HG02938 (cell line): ENCODE measurements at regions not wholly inside any gene's neighbourhood (a gene's known extent, or its start where the extent isn't known, plus 50 kb on each side); places are given as distances from the start of the nearest gene placed in this dataset.

Source experiments
- ATAC-seq: cut with Tn5 transposase; IDR thresholded peaks from one replicate; pipeline ENCODE4 v1.9.1; 2021; ENCODE audit warnings: mild to moderate bottlenecking, moderate library complexity; ENCODE audit not compliant: unreplicated experiment

GRCh38 chr16:79810449-79811189 lies 210.1 kb upstream of the MAF start:
- ATAC-seq: no peak

GRCh38 chr16:79809376-79809775 lies 208.8 kb upstream of the MAF start:
- no peak for ATAC-seq

GRCh38 chr16:79808731-79809130 lies 208.2 kb upstream of the MAF start:
- no peak for ATAC-seq

- no peak for ATAC-seq
These were observed 206.2 kb upstream of the MAF start for GRCh38 chr16:79806757-79807156.

DNA sequence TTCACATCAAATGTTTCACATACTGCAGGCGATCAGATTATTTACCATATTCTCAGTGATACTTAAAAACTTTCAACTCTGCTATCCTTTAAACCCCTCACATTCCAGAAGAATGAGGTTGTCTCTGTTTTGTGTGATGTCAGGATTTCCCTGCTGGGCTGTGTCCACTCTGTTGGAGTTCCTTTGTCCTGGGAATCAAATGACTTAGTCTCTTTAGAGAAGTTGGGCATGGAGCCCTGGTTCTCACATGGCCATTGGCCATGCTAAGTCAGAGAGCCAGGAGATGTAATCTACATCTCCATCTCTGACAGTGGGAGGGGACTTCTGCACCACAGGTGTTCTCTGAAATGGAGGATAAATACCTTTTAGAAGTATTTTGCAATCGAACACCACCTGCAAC lies 205.1 kb upstream of the MAF start:
- ATAC-seq: no peak

GRCh38 chr16:79801646-79802045 lies 201.1 kb upstream of the MAF start:
- ATAC-seq: no peak

DNA sequence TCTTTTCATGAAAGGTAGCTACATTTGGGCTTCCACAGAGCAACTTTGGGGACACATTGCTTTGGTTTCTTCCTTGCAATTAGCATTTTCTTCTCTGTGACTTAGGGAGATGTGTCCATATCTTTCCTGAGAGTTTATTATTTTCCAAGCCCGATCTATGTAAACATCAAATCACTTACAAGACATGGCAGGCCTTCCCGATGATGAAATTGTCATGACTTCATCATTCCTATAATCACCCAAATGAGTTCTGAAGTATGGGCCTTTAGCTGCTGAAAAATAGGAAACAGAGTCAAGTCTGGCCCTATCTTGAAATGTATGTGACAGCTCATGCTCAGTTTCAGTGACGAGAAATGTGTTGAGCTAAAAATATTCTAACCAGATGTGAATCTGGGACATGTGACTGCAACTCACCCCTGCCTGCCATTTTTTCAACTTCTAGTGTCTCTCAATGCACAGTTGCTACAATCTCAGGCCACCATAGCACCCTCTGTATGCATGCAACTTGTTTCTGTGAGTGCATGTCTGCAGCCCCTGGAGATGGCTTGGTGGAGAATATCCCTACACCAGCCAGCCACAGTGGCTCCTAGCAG lies 199.6 kb upstream of the MAF start:
- no peak for ATAC-seq

DNA sequence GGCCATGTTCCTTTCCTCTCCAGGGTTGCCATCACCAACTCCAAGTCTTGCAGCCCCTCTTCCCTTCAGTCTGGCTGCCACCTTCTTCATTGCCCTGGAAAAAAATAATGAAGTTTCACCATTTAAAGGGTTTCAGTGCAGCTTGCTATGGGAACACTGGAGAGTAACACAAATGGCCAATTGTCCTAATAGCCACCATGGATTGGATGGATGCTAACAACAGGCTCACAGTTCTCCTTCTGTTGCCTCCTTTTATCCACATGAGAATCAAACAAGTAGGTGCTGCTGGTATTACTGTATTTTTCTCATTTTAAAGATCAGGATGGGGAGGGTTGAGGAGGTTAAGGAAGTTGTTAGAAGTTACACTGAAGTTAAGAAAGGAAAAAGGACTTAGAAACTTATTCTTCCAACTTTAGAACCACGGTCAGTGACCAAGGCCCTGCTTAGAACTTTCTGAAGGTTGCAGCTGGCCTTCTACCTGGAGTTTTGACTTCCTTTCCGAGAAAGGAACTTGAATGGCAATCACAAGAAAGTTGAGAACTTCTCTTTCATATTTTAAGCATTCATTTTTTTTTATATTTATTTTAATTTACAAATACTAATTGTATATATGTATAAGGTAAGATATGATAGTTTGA lies 198.0 kb upstream of the MAF start:
- no peak for ATAC-seq

DNA sequence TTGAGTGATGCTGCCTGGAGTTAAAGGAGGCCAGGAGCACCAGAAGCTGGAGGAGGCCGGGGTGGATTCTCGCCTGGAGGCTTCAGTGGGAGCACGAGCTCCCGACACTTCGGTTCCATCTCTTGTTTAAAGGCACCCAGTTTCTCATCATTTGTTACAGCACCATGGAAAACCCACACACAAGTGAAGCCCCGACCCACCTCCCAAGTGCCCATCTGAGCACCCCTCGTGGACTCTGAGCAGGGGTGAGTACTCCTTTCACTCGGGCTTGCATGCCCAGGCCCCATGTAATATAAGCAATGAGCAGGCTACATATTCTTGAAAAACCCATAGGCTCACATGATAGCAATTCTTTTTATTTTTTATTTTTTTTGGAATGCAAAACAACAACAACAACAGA lies 196.9 kb upstream of the MAF start:
- no peak for ATAC-seq

GRCh38 chr16:79795556-79795955 lies 195.0 kb upstream of the MAF start:
- no peak for ATAC-seq

- no peak for ATAC-seq
These were observed 194.4 kb upstream of the MAF start for GRCh38 chr16:79794941-79795340.

DNA sequence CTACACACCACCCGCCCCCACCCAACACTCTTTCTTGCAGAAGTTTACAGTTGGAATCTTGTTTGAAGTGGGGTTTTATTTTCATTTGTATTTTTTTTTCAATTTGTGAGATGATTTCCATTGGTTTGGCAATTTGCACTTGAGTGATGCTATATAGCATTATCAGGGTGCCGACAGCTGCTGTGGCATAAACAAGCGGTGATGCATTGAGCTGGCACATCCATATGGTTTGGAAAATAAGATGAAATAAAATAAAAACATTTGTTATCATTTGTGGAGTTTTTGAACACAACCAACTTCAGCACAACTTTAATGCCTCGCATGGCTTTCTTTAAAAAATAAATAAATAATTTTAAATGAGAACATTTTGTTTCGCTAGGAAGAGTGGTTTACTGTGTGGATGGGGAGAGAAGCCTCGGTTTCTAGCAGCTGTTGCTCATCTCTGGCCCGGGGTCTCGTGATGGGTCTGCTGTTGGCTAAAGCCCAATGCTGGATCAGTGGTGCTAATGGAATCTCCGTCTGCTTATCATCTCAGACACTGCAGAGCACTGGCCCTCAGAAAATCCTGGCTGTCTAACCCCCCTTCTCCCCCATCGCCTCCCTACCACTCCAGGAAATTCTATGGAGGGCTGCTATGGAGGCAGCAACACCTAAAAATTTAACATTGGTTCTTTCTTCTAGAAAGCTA lies 192.3 kb upstream of the MAF start:
- ATAC-seq: no peak

- ATAC-seq: no peak
These were observed 191.5 kb upstream of the MAF start for GRCh38 chr16:79792076-79792475.

DNA sequence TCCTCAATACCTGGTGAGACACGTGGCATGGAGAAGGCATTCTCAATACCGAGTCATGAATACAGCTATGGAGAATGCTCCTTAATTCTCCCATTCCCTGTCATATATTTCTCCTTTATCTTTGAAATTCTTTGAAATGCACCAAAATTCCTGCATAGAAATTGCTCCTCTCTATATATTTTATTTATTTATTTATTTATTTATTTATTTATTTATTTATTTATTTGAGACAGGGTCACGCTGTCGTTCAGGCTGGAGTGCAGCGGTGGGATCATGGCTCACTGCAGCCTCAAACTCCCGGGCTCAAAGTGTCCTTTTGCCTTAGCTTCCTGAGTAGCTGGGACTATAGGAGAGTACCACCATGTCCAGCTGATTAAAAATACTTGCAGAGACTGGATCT lies 190.3 kb upstream of the MAF start:
- ATAC-seq: no peak

GRCh38 chr16:79788949-79789348 lies 188.4 kb upstream of the MAF start:
- ATAC-seq: no peak

- no peak for ATAC-seq
These were observed 185.9 kb upstream of the MAF start for GRCh38 chr16:79786389-79786788.

DNA sequence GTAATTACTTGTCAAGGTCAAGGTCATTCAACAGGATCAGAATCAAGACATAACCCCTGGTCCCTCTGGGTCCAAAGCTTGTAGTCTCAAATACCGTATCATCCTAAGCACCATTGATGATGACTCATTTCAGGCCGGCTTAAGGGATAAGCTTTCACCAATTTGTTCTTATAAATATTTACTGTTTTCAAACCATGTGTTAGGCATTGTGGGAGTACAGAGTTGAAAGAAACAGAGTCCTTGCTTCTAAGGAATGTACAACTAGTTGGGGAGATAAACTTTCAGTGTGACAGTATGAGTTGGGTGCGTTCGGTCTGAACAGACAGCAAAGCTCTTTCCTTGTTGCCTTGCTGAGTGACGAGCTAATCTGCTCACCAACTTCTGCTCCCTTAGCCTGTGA lies 183.5 kb upstream of the MAF start:
- no peak for ATAC-seq

DNA sequence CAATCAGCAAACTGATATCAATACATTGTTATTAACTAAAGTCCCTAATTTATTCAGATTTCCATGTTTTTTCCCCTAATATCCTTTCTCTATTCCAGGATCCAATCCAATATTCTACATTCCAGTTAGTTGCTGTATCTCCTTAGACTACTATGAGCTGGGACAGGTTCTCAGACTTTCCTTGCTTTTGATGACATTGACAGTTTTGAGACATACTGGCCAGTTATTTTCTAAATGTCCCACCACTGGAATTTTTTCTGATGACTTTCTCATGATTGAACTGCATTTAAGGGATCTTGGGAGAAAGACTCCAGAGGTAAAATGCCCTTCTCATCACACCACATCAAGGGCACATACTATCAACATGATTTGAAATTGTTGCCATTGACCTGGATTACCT lies 177.1 kb upstream of the MAF start:
- no peak for ATAC-seq

- no peak for ATAC-seq
These were observed 175.8 kb upstream of the MAF start for GRCh38 chr16:79776243-79776847.

DNA sequence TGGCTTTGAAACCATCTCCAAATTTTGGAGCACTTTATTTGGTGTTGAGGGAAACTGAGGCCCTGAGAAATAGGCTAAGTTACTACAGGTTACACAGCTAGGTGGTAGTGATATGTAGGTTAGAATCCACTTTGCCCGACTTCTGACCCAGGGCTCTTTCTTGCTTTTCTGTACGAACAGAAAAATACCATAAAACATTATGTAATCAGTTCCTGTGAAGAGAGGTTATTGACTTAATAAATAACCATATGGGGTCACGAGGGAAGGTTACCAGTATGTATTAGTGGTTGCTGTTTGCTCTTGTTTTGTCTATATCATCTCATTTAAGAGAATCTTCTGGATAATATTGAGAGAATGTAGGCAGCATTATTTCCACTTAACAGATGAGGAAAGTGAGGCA lies 172.2 kb upstream of the MAF start:
- no peak for ATAC-seq

DNA sequence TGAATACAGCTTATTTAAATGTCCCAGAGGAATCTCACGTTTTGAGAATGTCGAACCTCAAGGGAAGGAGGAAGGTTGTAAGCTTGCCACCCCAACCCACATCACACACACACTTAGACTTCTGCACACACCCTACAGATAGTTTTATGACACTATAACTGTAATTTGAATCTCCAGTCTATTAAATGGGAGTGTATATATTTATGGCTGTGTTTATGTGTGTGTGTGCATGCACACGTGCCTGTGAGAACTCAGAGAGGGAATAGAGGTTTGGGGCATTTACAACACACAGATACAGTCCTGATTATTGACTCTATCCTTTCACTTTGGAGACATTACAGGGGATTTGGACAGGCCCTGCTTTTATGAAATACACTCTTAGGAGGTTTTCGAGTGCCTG lies 171.5 kb upstream of the MAF start:
- no peak for ATAC-seq
